Stromal cell of bone marrow (primary cell): ENCODE measurements at regions not wholly inside any gene's neighbourhood (a gene's known extent, or its start where the extent isn't known, plus 50 kb on each side); places are given as distances from the start of the nearest gene placed in this dataset.

Experiments
- DNase-seq: peaks from one replicate; pipeline ENCODE4 v3.0.0-alpha.2; 2012; ENCODE audit warnings: low read depth

GRCh38 chr2:37425408-37425807, 81.0 kb downstream of the QPCT start:
- no peak for DNase-seq

GRCh38 chr2:37427241-37427640, 82.8 kb downstream of the QPCT start:
- DNase-seq: no peak

GRCh38 chr2:37436323-37436722, 91.9 kb downstream of the QPCT start:
- peak; percentile 60 for DNase-seq

GRCh38 chr2:37439131-37439642, 94.8 kb downstream of the QPCT start:
- DNase-seq: no peak

GRCh38 chr2:37441055-37441454, 96.6 kb downstream of the QPCT start:
- no peak for DNase-seq

GRCh38 chr2:37443082-37443481, 98.7 kb downstream of the QPCT start:
- DNase-seq: no peak

- DNase-seq: no peak
Measured at GRCh38 chr2:37447446-37447845, 103.0 kb downstream of the QPCT start.

GRCh38 chr2:37448342-37449120, 104.1 kb downstream of the QPCT start:
- no peak for DNase-seq

GRCh38 chr2:37449761-37450296, 105.4 kb downstream of the QPCT start:
- peak; percentile 43 for DNase-seq

- no peak for DNase-seq
Measured at GRCh38 chr2:37453027-37453426, 108.6 kb downstream of the QPCT start.

GRCh38 chr2:37454851-37455762, 110.7 kb downstream of the QPCT start:
- peak; percentile 82 for DNase-seq

GRCh38 chr2:37456479-37456878, 112.0 kb downstream of the QPCT start:
- DNase-seq: no peak

- no peak for DNase-seq
Measured at GRCh38 chr2:37457401-37457901, 113.0 kb downstream of the QPCT start.

- no peak for DNase-seq
Measured at GRCh38 chr2:37458133-37458532, 113.7 kb downstream of the QPCT start.

GRCh38 chr2:37459095-37459981, 114.9 kb downstream of the QPCT start:
- DNase-seq: peak; percentile 46

GRCh38 chr2:37460896-37461229, 116.4 kb downstream of the QPCT start:
- no peak for DNase-seq

GRCh38 chr2:37464067-37464466, 119.6 kb downstream of the QPCT start:
- no peak for DNase-seq

- DNase-seq: no peak
Measured at GRCh38 chr2:37466533-37467222, 122.2 kb downstream of the QPCT start.

- DNase-seq: no peak
Measured at GRCh38 chr2:37468170-37468569, 123.7 kb downstream of the QPCT start.

GRCh38 chr2:37469126-37469525, 124.7 kb downstream of the QPCT start:
- DNase-seq: no peak

GRCh38 chr2:37471104-37471503, 126.7 kb downstream of the QPCT start:
- no peak for DNase-seq
